ENCODE measurements at regions not wholly inside any gene's neighbourhood (a gene's known extent, or its start where the extent isn't known, plus 50 kb on each side); places are given as distances from the start of the nearest gene placed in this dataset.
A peak's percentile ranks its signal among the peaks of the same experiment; 100 is the strongest.

DNA sequence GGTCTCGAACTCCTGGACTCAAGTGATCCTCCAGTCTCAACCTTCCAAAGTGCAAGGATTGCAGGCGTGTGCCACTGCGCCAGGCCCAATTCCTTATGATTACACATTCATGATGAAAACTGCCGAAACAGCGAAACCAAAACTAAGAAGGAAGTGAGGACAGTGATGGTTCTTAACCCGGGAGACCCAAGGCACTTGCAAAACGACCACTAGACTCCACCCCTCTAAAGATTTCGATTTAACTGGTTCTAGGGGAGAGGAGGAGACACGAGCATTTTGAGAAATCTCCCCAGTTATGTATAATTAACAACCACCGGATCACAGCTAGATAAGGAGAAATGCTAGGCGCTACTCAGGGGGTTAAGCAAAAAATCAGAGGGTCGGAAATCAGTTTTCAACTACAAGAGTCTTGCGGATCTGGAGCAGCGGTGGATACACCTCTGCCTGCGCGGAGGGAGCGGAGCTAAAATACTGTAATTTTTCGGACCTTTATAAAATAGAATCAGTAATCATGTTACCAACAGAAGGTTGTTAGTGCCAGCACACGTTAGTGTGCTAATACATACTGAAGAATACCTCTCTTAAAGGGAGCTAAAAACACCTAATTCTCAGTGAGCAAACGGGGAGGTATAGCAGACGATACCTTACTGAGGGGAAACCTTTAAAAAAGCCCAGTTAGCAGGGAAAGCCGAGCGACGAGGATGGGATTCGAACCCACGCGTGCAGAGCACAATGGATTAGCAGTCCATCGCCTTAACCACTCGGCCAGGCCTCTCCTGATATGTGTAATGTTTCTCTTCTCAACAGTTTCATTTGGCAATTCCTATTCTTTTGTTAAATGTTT lies 60.0 kb upstream of the BTN3A2 start:
- intact Hi-C loops (cut with DNase I): no loop called here
- peak; percentile 74 to 87 (median 78) for DNase-seq
- Histone ChIP-seq H3K9me3 (no peaks in the 10 kb centered on the region), H3K4me1 (ENCODE audit: insufficient read depth) (peaks cover 2% of the 10 kb centered on the region), H3K27me3 (no peaks in the 10 kb centered on the region), H3K27ac (peak overlapping the region; percentile 26 to 70), H3K36me3 (no peaks in the 10 kb centered on the region), H3K4me3 (peak overlapping the region; percentile 24)
- TF ChIP-seq CTCF (IDR thresholded peaks at IDR 0.05) (no peak), POLR2A (IDR thresholded peaks at IDR 0.05) (no peak), EP300 (IDR thresholded peaks at IDR 0.05) (no peak)
- WGBS, 3 donors: 1 to 20% (median 2%) methylated on average over 29 of the region's 29 CpGs

- Histone ChIP-seq H3K27me3 (no peaks in the 10 kb centered on the region), H3K4me1 (ENCODE audit: insufficient read depth) (peaks cover 2% of the 10 kb centered on the region), H3K9me3 (no peaks in the 10 kb centered on the region), H3K36me3 (no peaks in the 10 kb centered on the region), H3K4me3 (no peak overlapping the region), H3K27ac (peak overlapping the region in 1 of 2 donors; percentile 70)
- intact Hi-C loops (cut with DNase I): no loop called here
- DNase-seq: no peak
- no peak for TF ChIP-seq POLR2A (IDR thresholded peaks at IDR 0.05)
- no peak for TF ChIP-seq EP300 (IDR thresholded peaks at IDR 0.05)
- TF ChIP-seq CTCF (IDR thresholded peaks at IDR 0.05): no peak
- WGBS, 3 donors: 31 to 39% (median 33%) methylated on average over 3 of the region's 3 CpGs
These were observed 59.4 kb upstream of the BTN3A2 start for GRCh38 chr6:26305641-26305969.

- WGBS, 3 donors: 95 to 98% (median 96%) methylated on average over 3 of the region's 3 CpGs
- no peak for TF ChIP-seq EP300 (IDR thresholded peaks at IDR 0.05)
- no peak for TF ChIP-seq POLR2A (IDR thresholded peaks at IDR 0.05)
- TF ChIP-seq CTCF (IDR thresholded peaks at IDR 0.05): no peak
- H3K4me1 ChIP-seq (ENCODE audit: insufficient read depth): peaks cover 3% of the 10 kb centered on the region
These were observed 58.8 kb upstream of the BTN3A2 start for GRCh38 chr6:26306232-26306631.

DNA sequence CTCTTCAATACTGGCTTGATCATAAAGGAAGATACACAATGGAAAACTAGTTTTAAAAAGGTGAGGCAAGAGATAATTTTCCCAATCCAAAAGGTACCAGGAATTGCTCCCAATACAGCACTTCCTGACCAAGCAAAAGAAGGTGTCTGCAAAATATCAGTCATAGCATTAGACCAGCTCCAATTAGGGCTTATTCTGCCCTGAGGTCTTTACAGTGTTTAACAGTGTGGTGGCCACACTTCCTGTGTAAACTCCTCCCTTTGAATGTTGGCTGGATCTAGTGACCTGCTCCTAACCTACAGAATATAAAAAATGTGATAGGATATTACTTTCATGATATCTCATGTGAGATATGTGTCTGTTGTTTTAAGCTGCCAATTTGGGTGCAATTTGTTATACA lies 57.1 kb upstream of the BTN3A2 start:
- intact Hi-C loops (cut with DNase I): no loop called here
- Histone ChIP-seq H3K27ac (no peak overlapping the region), H3K9me3 (no peaks in the 10 kb centered on the region)

More at GRCh38 chr6:26306232-26306631, 58.8 kb upstream of the BTN3A2 start:
- Histone ChIP-seq H3K27me3 (no peaks in the 10 kb centered on the region), H3K9me3 (no peaks in the 10 kb centered on the region), H3K36me3 (no peaks in the 10 kb centered on the region), H3K27ac (no peak overlapping the region), H3K4me3 (no peak overlapping the region)
- intact Hi-C loops (cut with DNase I): no loop called here
- DNase-seq: no peak

More for the DNA sequence above, 57.1 kb upstream of the BTN3A2 start:
- Histone ChIP-seq H3K4me1 (ENCODE audit: insufficient read depth) (peaks cover 3% of the 10 kb centered on the region), H3K36me3 (no peaks in the 10 kb centered on the region), H3K4me3 (no peak overlapping the region), H3K27me3 (no peaks in the 10 kb centered on the region)
- TF ChIP-seq POLR2A (IDR thresholded peaks at IDR 0.05) (no peak), EP300 (IDR thresholded peaks at IDR 0.05) (no peak), CTCF (IDR thresholded peaks at IDR 0.05) (no peak)
- no peak for DNase-seq
